Mesothelial cell of epicardium (in vitro differentiated cells): ENCODE measurements at regions not wholly inside any gene's neighbourhood (a gene's known extent, or its start where the extent isn't known, plus 50 kb on each side); places are given as distances from the start of the nearest gene placed in this dataset.

Experiments
- DNase-seq, 2 experiments: peaks; one replicate each; pipeline ENCODE4 v3.0.0; 2021; ENCODE audit warnings: low spot score in 2 of 2; ENCODE audit not compliant: unreplicated experiment in 2 of 2
- H3K27ac Mint-ChIP-seq: 2 replicates; pipeline ENCODE4 v1.8.0; 2021; ENCODE audit warnings: mixed read lengths
- H3K27me3 Mint-ChIP-seq: 2 replicates; pipeline ENCODE4 v1.8.0; 2021; ENCODE audit warnings: low read depth, mixed read lengths
- H3K36me3 Mint-ChIP-seq: 2 replicates; pipeline ENCODE4 v1.8.0; 2021; ENCODE audit warnings: mixed read lengths
- H3K4me1 Mint-ChIP-seq: 2 replicates; pipeline ENCODE4 v1.8.0; 2021; ENCODE audit warnings: mixed read lengths
- H3K4me3 Mint-ChIP-seq: 2 replicates; pipeline ENCODE4 v1.8.0; 2021; ENCODE audit warnings: mild to moderate bottlenecking, moderate library complexity, mixed read lengths
- H3K9me3 Mint-ChIP-seq: 2 replicates; pipeline ENCODE4 v1.8.0; 2021; ENCODE audit warnings: mixed read lengths
- CTCF ChIP-seq: fragments of 200-600 bp; sonication (generic); IDR thresholded peaks from one replicate; pipeline ENCODE4 v1.5.0; 2021; ENCODE audit warnings: antibody characterized with exemption; ENCODE audit not compliant: unreplicated experiment

GRCh38 chr2:188833331-188833730 lies 140.8 kb upstream of the COL3A1 start:
- Mint-ChIP-seq H3K9me3 (peaks cover 45% of the 10 kb centered on the region), H3K4me3 (no peak overlapping the region), H3K27ac (no peak overlapping the region), H3K27me3 (no peaks in the 10 kb centered on the region), H3K4me1 (peaks cover 3% of the 10 kb centered on the region), H3K36me3 (peaks cover 16% of the 10 kb centered on the region)
- TF ChIP-seq CTCF = no peak
- no peak for DNase-seq

GRCh38 chr2:188833799-188834198 lies 140.4 kb upstream of the COL3A1 start:
- H3K4me1 Mint-ChIP-seq = peaks cover 3% of the 10 kb centered on the region
- no peaks in the 10 kb centered on the region for H3K27me3 Mint-ChIP-seq
- DNase-seq = no peak
- no peak overlapping the region for H3K4me3 Mint-ChIP-seq
- H3K9me3 Mint-ChIP-seq = peaks cover 46% of the 10 kb centered on the region
- no peak for TF ChIP-seq CTCF
- peaks cover 19% of the 10 kb centered on the region for H3K36me3 Mint-ChIP-seq
- H3K27ac Mint-ChIP-seq = no peak overlapping the region

- peaks cover 3% of the 10 kb centered on the region for H3K4me1 Mint-ChIP-seq
- H3K9me3 Mint-ChIP-seq = peaks cover 46% of the 10 kb centered on the region
- H3K27ac Mint-ChIP-seq = no peak overlapping the region
- TF ChIP-seq CTCF = no peak
- peaks cover 20% of the 10 kb centered on the region for H3K36me3 Mint-ChIP-seq
- H3K4me3 Mint-ChIP-seq = no peak overlapping the region
- no peak for DNase-seq
- H3K27me3 Mint-ChIP-seq = no peaks in the 10 kb centered on the region
Observed at GRCh38 chr2:188835006-188835405, 139.2 kb upstream of the COL3A1 start.

GRCh38 chr2:188835821-188836220 lies 138.4 kb upstream of the COL3A1 start:
- H3K9me3 Mint-ChIP-seq = peaks cover 40% of the 10 kb centered on the region
- H3K4me3 Mint-ChIP-seq = no peak overlapping the region
- DNase-seq = no peak
- no peak overlapping the region for H3K27ac Mint-ChIP-seq
- no peak for TF ChIP-seq CTCF
- no peaks in the 10 kb centered on the region for H3K27me3 Mint-ChIP-seq
- peaks cover 16% of the 10 kb centered on the region for H3K36me3 Mint-ChIP-seq
- peaks cover 3% of the 10 kb centered on the region for H3K4me1 Mint-ChIP-seq

- DNase-seq = no peak
- H3K27me3 Mint-ChIP-seq = no peaks in the 10 kb centered on the region
- no peak overlapping the region for H3K4me3 Mint-ChIP-seq
Observed at GRCh38 chr2:188845692-188846091, 128.5 kb upstream of the COL3A1 start.

More at GRCh38 chr2:188845692-188846091, 128.5 kb upstream of the COL3A1 start:
- peaks cover 28% of the 10 kb centered on the region for H3K9me3 Mint-ChIP-seq
- no peak for TF ChIP-seq CTCF
- peaks cover 12% of the 10 kb centered on the region for H3K36me3 Mint-ChIP-seq
- peaks cover 15% of the 10 kb centered on the region for H3K4me1 Mint-ChIP-seq
- H3K27ac Mint-ChIP-seq = no peak overlapping the region
